ENCODE measurements at regions not wholly inside any gene's neighbourhood (a gene's known extent, or its start where the extent isn't known, plus 50 kb on each side); places are given as distances from the start of the nearest gene placed in this dataset.

DNA sequence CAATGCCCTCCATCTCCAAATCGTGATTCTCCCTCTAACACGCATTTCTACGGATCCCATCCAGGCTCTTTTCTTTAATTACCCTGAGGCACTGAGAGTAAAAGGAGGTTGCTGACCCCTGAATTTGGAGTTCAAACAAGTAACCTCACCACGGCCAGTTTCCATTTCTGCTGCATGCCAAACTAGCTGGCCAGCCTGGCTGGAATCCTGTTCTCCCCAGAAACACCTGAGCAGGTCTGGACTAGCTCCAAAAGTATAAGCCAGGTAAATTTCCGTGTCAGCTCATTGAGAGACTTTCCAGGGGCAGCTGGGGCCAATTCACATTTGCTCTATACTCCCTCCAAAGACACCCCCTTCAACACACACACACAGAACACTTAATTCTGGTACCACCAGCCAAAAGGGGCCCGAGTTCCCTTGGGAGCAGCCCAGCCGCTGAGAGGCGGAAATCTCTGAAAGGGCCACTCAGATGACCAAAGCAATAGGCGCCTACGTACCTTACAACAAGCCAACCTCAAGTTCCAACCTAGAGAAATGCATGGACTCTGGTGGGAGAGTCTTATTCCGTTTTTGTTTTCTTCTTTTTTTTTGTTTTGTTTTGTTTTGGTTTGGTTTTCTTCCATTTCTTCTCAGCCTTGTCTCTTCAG lies 131.4 kb downstream of the NDUFA12 start:
- TF ChIP-seq, protein P1, sequence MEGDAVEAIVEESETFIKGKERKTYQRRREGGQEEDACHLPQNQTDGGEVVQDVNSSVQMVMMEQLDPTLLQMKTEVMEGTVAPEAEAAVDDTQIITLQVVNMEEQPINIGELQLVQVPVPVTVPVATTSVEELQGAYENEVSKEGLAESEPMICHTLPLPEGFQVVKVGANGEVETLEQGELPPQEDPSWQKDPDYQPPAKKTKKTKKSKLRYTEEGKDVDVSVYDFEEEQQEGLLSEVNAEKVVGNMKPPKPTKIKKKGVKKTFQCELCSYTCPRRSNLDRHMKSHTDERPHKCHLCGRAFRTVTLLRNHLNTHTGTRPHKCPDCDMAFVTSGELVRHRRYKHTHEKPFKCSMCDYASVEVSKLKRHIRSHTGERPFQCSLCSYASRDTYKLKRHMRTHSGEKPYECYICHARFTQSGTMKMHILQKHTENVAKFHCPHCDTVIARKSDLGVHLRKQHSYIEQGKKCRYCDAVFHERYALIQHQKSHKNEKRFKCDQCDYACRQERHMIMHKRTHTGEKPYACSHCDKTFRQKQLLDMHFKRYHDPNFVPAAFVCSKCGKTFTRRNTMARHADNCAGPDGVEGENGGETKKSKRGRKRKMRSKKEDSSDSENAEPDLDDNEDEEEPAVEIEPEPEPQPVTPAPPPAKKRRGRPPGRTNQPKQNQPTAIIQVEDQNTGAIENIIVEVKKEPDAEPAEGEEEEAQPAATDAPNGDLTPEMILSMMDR (IDR thresholded peaks at IDR 0.05), result no peak
- no peak for TF ChIP-seq POLR2A (IDR thresholded peaks at IDR 0.05)

Data from testis (tissue), 2 donors.